ENCODE measurements at regions not wholly inside any gene's neighbourhood (a gene's known extent, or its start where the extent isn't known, plus 50 kb on each side); places are given as distances from the start of the nearest gene placed in this dataset.

- Histone ChIP-seq H3K9ac (no peak overlapping the region), H3K9me3 (no peaks in the 10 kb centered on the region), H3K79me2 (ENCODE audit: insufficient read depth) (no peaks in the 10 kb centered on the region), H3K4me2 (peak overlapping the region; percentile 48), H3K36me3 (replicated peaks in 1 of 2; ENCODE audit: control insufficient read depth in 1 of 2, insufficient read depth in 2 of 2, low read length in 1 of 2) (no peaks in the 10 kb centered on the region), H3F3A (replicated peaks; ENCODE audit: insufficient read depth) (no peaks in the 10 kb centered on the region), H3K9me2 (no peaks in the 10 kb centered on the region), H3K27me3 (ENCODE audit: insufficient read depth) (peaks cover 27% of the 10 kb centered on the region), H3K4me1 (ENCODE audit: control insufficient read depth in 1 of 2, insufficient read depth in 2 of 2, low read depth in 1 of 2, low read length in 1 of 2) (no peaks in the 10 kb centered on the region), H2AFZ (ENCODE audit: low read depth) (no peak overlapping the region), H4K20me1 (ENCODE audit: insufficient read depth) (no peaks in the 10 kb centered on the region), H3K4me3 (ENCODE audit: low read depth in 2 of 2, low read length in 1 of 2) (peak overlapping the region in 1 of 2 experiments; percentile 39; a peak in 1 of 4 replicates), H3K27ac (ENCODE audit: low read depth in 2 of 2, low read length in 1 of 2) (no peak overlapping the region)
- TF ChIP-seq CHD2 (IDR thresholded peaks at IDR 0.05; ENCODE audit: low read length, partially characterized antibody) (no peak), MAX (IDR thresholded peaks at IDR 0.05; ENCODE audit: low read depth) (no peak), NFIC (IDR thresholded peaks at IDR 0.05; ENCODE audit: borderline replicate concordance) (no peak), SMC3 (IDR thresholded peaks at IDR 0.05; ENCODE audit: low read depth, low read length) (no peak), ELF1 (IDR thresholded peaks at IDR 0.05) (no peak), REST (IDR thresholded peaks at IDR 0.05; ENCODE audit: low read depth, low read length) (no peak), JUND (IDR thresholded peaks at IDR 0.05) (no peak), TEAD4 (IDR thresholded peaks at IDR 0.05; ENCODE audit: borderline replicate concordance, insufficient read depth) (no peak), YY1 (IDR thresholded peaks at IDR 0.05; ENCODE audit: low read depth) (no peak), RFX5 (IDR thresholded peaks at IDR 0.05; ENCODE audit: low read length) (no peak), GATA2 (CRISPR knock-in tag; IDR thresholded peaks at IDR 0.05) (no peak), PBX3 (IDR thresholded peaks at IDR 0.05) (no peak), RAD21 (IDR thresholded peaks at IDR 0.05; ENCODE audit: low read length) (no peak), TAF1 (IDR thresholded peaks at IDR 0.05; ENCODE audit: borderline replicate concordance, low read depth, low read length) (no peak), IRF3 (IDR thresholded peaks at IDR 0.05; ENCODE audit: low read depth, low read length) (no peak)
- WGBS (ENCODE audit: low lambda C conversion rate): 14% methylated on average over 36 of the region's 36 CpGs
- DNase-seq: no peak
- ChIA-PET CTCF (no interaction called here), POLR2A (no interaction called here)
Observed at GRCh38 chrX:475926-476723, 89.4 kb upstream of the PPP2R3B start.
